Suppressor macrophage treated with lipopolysaccharide for 4 hours (primary cell): ENCODE measurements at regions not wholly inside any gene's neighbourhood (a gene's known extent, or its start where the extent isn't known, plus 50 kb on each side); places are given as distances from the start of the nearest gene placed in this dataset.

ENCODE experiments used
- DNase-seq: peaks from one replicate; pipeline ENCODE4 v3.0.0-alpha.2; 2020

GRCh38 chr2:133723133-133723532, 154.9 kb upstream of the NCKAP5 start:
- DNase-seq: no peak

- DNase-seq: no peak
Observed at GRCh38 chr2:133726973-133727372, 158.7 kb upstream of the NCKAP5 start.

- DNase-seq: no peak
Observed at GRCh38 chr2:133732059-133732458, 163.8 kb upstream of the NCKAP5 start.

- no peak for DNase-seq
Observed at GRCh38 chr2:133732982-133733900, 165.0 kb upstream of the NCKAP5 start.

GRCh38 chr2:133733901-133734255, 165.6 kb upstream of the NCKAP5 start:
- no peak for DNase-seq

GRCh38 chr2:133734716-133735495, 166.6 kb upstream of the NCKAP5 start:
- no peak for DNase-seq

- DNase-seq: no peak
Observed at GRCh38 chr2:133736674-133737073, 168.4 kb upstream of the NCKAP5 start.

- no peak for DNase-seq
Observed at GRCh38 chr2:133737242-133737993, 169.2 kb upstream of the NCKAP5 start.

- DNase-seq: no peak
Observed at GRCh38 chr2:133739039-133739438, 170.8 kb upstream of the NCKAP5 start.

GRCh38 chr2:133740500-133740899, 172.2 kb upstream of the NCKAP5 start:
- DNase-seq: no peak

- DNase-seq: no peak
Observed at GRCh38 chr2:133748007-133748700, 179.9 kb upstream of the NCKAP5 start.

GRCh38 chr2:133753665-133754064, 185.4 kb upstream of the NCKAP5 start:
- no peak for DNase-seq

GRCh38 chr2:133755480-133756300, 187.4 kb upstream of the NCKAP5 start:
- no peak for DNase-seq

GRCh38 chr2:133756833-133757232, 188.6 kb upstream of the NCKAP5 start:
- no peak for DNase-seq

GRCh38 chr2:133760376-133760775, 192.1 kb upstream of the NCKAP5 start:
- DNase-seq: no peak

- DNase-seq: no peak
Observed at GRCh38 chr2:133765658-133766057, 197.4 kb upstream of the NCKAP5 start.

- DNase-seq: no peak
Observed at GRCh38 chr2:133766164-133766832, 198.0 kb upstream of the NCKAP5 start.

GRCh38 chr2:133768256-133768655, 200.0 kb upstream of the NCKAP5 start:
- no peak for DNase-seq

GRCh38 chr2:133768658-133769435, 200.6 kb upstream of the NCKAP5 start:
- DNase-seq: no peak
